ENCODE measurements at regions not wholly inside any gene's neighbourhood (a gene's known extent, or its start where the extent isn't known, plus 50 kb on each side); places are given as distances from the start of the nearest gene placed in this dataset.

- TF ChIP-seq CTCF (IDR thresholded peaks at IDR 0.05) (no peak), POLR2A (IDR thresholded peaks at IDR 0.05) (no peak), POLR2AphosphoS5 (IDR thresholded peaks at IDR 0.05) (no peak)
Measured at GRCh38 chr6:75020971-75021370, 184.9 kb downstream of the COL12A1 start.

All from breast epithelium (tissue), 3 donors.